GM21360 (cell line): ENCODE measurements at regions not wholly inside any gene's neighbourhood (a gene's known extent, or its start where the extent isn't known, plus 50 kb on each side); places are given as distances from the start of the nearest gene placed in this dataset.

Experiments used
- ATAC-seq: cut with Tn5 transposase; IDR thresholded peaks from one replicate; pipeline ENCODE4 v1.9.1; 2021; ENCODE audit warnings: mild to moderate bottlenecking, moderate library complexity; ENCODE audit not compliant: unreplicated experiment

GRCh38 chr17:70775679-70776078 lies 606.3 kb downstream of the KCNJ2 start:
- no peak for ATAC-seq

GRCh38 chr17:70776441-70776840 lies 607.1 kb downstream of the KCNJ2 start:
- no peak for ATAC-seq

GRCh38 chr17:70780031-70780430 lies 610.7 kb downstream of the KCNJ2 start:
- no peak for ATAC-seq

- ATAC-seq: no peak
These were observed 616.7 kb downstream of the KCNJ2 start for GRCh38 chr17:70786081-70786480.

GRCh38 chr17:70787721-70788300 lies 618.5 kb downstream of the KCNJ2 start:
- ATAC-seq: no peak

GRCh38 chr17:70791748-70792443 lies 622.6 kb downstream of the KCNJ2 start:
- ATAC-seq: no peak

GRCh38 chr17:70794738-70795137 lies 625.4 kb downstream of the KCNJ2 start:
- no peak for ATAC-seq

DNA sequence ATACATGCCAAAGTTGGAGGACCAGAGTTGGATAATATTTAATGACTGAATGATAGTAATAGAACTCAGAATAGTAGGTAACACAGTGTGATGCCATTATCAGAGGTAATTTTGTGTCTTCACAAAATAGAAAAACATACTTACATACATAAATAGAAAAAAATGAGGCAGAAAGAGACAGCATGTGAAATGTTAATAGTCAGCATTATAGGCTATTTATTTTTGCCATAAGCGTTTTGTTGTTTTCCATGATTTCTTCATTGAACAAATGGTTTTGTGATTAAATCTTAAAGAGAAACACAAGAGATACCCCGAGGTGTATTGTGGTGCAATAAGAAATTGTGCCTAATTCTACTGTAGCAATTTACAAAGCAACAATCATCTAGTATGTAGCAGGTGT lies 626.3 kb downstream of the KCNJ2 start:
- ATAC-seq: no peak

DNA sequence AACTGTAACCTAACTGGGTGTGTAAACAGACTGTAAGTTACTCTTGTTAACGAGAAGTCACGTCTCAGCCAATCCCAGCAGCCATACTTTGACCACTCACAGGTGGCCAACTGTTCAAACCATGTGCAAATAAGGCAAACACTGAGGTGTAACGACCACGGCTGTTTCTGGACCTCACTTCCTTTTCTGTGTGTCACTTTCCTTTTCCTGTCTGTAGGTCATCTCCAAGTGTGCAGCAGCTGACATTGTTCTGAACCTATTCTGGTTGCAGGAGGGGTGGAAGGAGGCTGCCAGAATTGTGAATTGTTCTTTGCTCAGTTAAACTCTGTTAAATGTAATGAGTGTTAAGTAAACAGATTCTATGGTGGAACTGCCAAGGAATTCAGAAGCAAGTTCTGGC lies 627.4 kb downstream of the KCNJ2 start:
- ATAC-seq: no peak

GRCh38 chr17:70797166-70797565 lies 627.8 kb downstream of the KCNJ2 start:
- no peak for ATAC-seq

GRCh38 chr17:70804161-70804560 lies 634.8 kb downstream of the KCNJ2 start:
- ATAC-seq: no peak

GRCh38 chr17:70808596-70808995 lies 639.3 kb downstream of the KCNJ2 start:
- no peak for ATAC-seq

GRCh38 chr17:70810609-70811008 lies 641.3 kb downstream of the KCNJ2 start:
- ATAC-seq: no peak

GRCh38 chr17:70813355-70813930 lies 644.1 kb downstream of the KCNJ2 start:
- no peak for ATAC-seq

GRCh38 chr17:70819183-70819582 lies 649.9 kb downstream of the KCNJ2 start:
- no peak for ATAC-seq

DNA sequence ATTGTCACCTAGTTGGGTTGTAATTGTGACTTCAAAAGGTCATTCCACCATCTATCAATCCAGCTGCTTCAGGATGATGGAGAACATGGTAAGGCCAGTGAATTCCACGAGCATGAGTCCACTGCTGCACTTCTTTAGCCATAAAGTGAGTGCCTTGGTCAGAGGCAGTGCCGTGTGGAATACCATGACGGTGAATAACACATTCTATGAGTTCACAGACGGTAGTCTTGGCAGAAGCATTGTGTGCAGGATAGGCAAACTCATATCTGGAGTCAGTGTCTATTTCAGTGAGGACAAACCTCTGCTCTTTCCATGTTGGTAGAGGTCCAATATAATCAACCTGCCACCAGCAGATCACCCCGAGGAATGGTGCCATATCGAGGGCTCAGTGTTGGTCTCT lies 650.9 kb downstream of the KCNJ2 start:
- ATAC-seq: no peak

GRCh38 chr17:70825321-70826125 lies 656.2 kb downstream of the KCNJ2 start:
- ATAC-seq: no peak

DNA sequence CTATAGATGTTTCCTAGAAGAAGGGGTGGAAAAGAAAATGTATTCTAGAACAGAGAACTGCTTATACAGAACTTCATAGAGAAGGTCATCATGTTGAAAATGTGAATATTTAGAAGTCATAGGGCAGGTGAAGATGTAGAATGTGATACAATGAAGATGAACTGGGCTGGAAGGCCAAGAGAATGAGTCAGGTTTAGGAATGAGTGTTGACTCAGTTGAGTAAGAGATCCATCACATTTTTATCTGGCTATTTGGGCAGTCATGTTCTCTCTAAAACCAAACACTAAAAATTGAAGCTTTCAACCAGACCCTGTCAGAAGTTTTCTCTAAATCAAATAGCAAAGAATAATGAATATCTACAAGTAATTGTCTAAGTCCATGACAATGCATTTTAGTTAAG lies 660.5 kb downstream of the KCNJ2 start:
- ATAC-seq: no peak

GRCh38 chr17:70834039-70834438 lies 664.7 kb downstream of the KCNJ2 start:
- no peak for ATAC-seq

GRCh38 chr17:70848785-70849184 lies 679.5 kb downstream of the KCNJ2 start:
- ATAC-seq: no peak

- ATAC-seq: no peak
These were observed 686.2 kb downstream of the KCNJ2 start for GRCh38 chr17:70855401-70856054.
